ENCODE measurements at regions not wholly inside any gene's neighbourhood (a gene's known extent, or its start where the extent isn't known, plus 50 kb on each side); places are given as distances from the start of the nearest gene placed in this dataset.

GRCh38 chr7:81211934-81212320 lies 293.1 kb upstream of the SEMA3C start:
- ATAC-seq (no peak), DNase-seq (ENCODE audit: low spot score) (no peak)
- Mint-ChIP-seq H3K4me1 (no peaks in the 10 kb centered on the region), H3K9me3 (no peaks in the 10 kb centered on the region), H3K4me3 (no peak overlapping the region), H3K27ac (no peak overlapping the region), H3K36me3 (no peaks in the 10 kb centered on the region), H3K27me3 (ENCODE audit: low read depth) (no peaks in the 10 kb centered on the region)
- POLR2A ChIA-PET = interaction anchor here (0.6 kb wide), 1 partner anchor 56 kb away, joined by 5 read pairs; no protein-coding TSS in a partner anchor
- CTCF ChIA-PET = no interaction called here
- no peak for TF ChIP-seq ATF3 (CRISPR knock-in tag; conservative IDR thresholded peaks at IDR 0.05)
- TF ChIP-seq TCF7 (CRISPR knock-in tag; IDR thresholded peaks at IDR 0.05; ENCODE audit: low read depth) = no peak
- TF ChIP-seq JUN (CRISPR knock-in tag; IDR thresholded peaks at IDR 0.05) = no peak
- no peak for TF ChIP-seq PRRX2 (CRISPR knock-in tag; IDR thresholded peaks at IDR 0.05)
- no peak for TF ChIP-seq ZNF281 (CRISPR knock-in tag; IDR thresholded peaks at IDR 0.05)
- TF ChIP-seq HMGA2 (CRISPR knock-in tag; IDR thresholded peaks at IDR 0.05) = no peak
- TF ChIP-seq AFF4 (CRISPR knock-in tag; IDR thresholded peaks at IDR 0.05; ENCODE audit: borderline replicate concordance) = no peak
- TF ChIP-seq RELA (CRISPR knock-in tag; IDR thresholded peaks at IDR 0.05; ENCODE audit: borderline replicate concordance) = no peak
- TF ChIP-seq ZBTB43 (CRISPR knock-in tag; IDR thresholded peaks at IDR 0.05) = no peak
- no peak for TF ChIP-seq PRDM15 (CRISPR knock-in tag; IDR thresholded peaks at IDR 0.05)
- no peak for TF ChIP-seq ZNF423 (CRISPR knock-in tag; IDR thresholded peaks at IDR 0.05)
- TF ChIP-seq ATF2 (CRISPR knock-in tag; IDR thresholded peaks at IDR 0.05; ENCODE audit: borderline replicate concordance, low read depth) = no peak
- TF ChIP-seq GABPB1 (CRISPR knock-in tag; IDR thresholded peaks at IDR 0.05) = no peak
- TF ChIP-seq MXD4 (CRISPR knock-in tag; IDR thresholded peaks at IDR 0.05; ENCODE audit: borderline replicate concordance) = no peak
- no peak for TF ChIP-seq SOX15 (CRISPR knock-in tag; IDR thresholded peaks at IDR 0.05)
- no peak for TF ChIP-seq MLX (CRISPR knock-in tag; IDR thresholded peaks at IDR 0.05)
- TF ChIP-seq JAZF1 (CRISPR knock-in tag; IDR thresholded peaks at IDR 0.05) = no peak
- no peak for TF ChIP-seq MYBL2 (CRISPR knock-in tag; IDR thresholded peaks at IDR 0.05)
- TF ChIP-seq NR1H2 (CRISPR knock-in tag; IDR thresholded peaks at IDR 0.05) = no peak
